Right lobe of liver (tissue), 6 donors: ENCODE measurements at regions not wholly inside any gene's neighbourhood (a gene's known extent, or its start where the extent isn't known, plus 50 kb on each side); places are given as distances from the start of the nearest gene placed in this dataset.

Experiments
- ATAC-seq, 4 donors: fragments of 200-7000 bp; cut with Tn5 transposase; one replicate each; pipeline ENCODE4 v1.9.1; 2020; ENCODE audit warnings: mild to moderate bottlenecking in 4 of 4, moderate library complexity in 4 of 4
- DNase-seq, 3 donors: peaks; one replicate each; pipeline ENCODE4 v3.0.0-alpha.2; 2020
- H3K27ac ChIP-seq, 3 donors: fragments of 200-600 bp; one replicate each; pipeline ENCODE4 v1.8.0; 2022
- H3K27me3 ChIP-seq, 2 donors: fragments of 200-600 bp; one replicate each; pipeline ENCODE4 v1.8.0; 2022
- H3K36me3 ChIP-seq, 4 donors: fragments of 200-600 bp; sonication (generic) in 1 of 4; one replicate each; pipeline versions ENCODE4 v1.5.1 to v1.8.0; 2017 to 2022; ENCODE audit warnings: control low read depth in 1 of 4
- H3K4me1 ChIP-seq, 4 donors: fragments of 200-600 bp; sonication (generic) in 1 of 4; one replicate each; pipeline versions ENCODE4 v1.5.1 to v1.8.0; 2017 to 2022; ENCODE audit warnings: control low read depth in 1 of 4
- H3K4me3 ChIP-seq, 3 donors: fragments of 200-600 bp; one replicate each; pipeline ENCODE4 v1.8.0; 2022
- H3K9me3 ChIP-seq, 4 donors: fragments of 200-600 bp; sonication (generic) in 1 of 4; one replicate each; pipeline versions ENCODE4 v1.5.1 to v1.8.0; 2017 to 2022; ENCODE audit warnings: control low read depth in 1 of 4
- CTCF ChIP-seq, 4 donors: fragments of 200-600 bp in 3 of 4; fragments of 450-650 bp in 1 of 4; IDR thresholded peaks; one replicate each; pipeline versions ENCODE4 v1.5.1 to v1.8.0; 2016 to 2022; ENCODE audit warnings: antibody characterized with exemption in 4 of 4, mild to moderate bottlenecking in 2 of 4
- POLR2A ChIP-seq: fragments of 450-650 bp; IDR thresholded peaks from one replicate; pipeline ENCODE4 v1.6.1; 2017; ENCODE audit warnings: antibody characterized with exemption, mild to moderate bottlenecking
- WGBS: methylation state at CpG from one replicate; pipeline ENCODE4 v1.1.6; 2018; ENCODE audit warnings: low coverage, low lambda C conversion rate; ENCODE audit not compliant: insufficient coverage; ENCODE audit errors: missing lambda C conversion rate; 5-methylcytosine and 5-hydroxymethylcytosine counted together
- intact Hi-C, 2 donors: fragments of 100-400 bp; cut with DNase I; formaldehyde crosslinking; loops; one replicate each; pipeline versions ENCODE4 v1.11.2 to v1.14.1; 2022
- donor health status: DM: no; HTN: yes; CAD: no.
- donor health status: DM: no; HTN: no; CAD: no.
- donor health status: DM: no; HTN: no; CAD: no.
- donor health status: DM: no; HTN: yes; CAD: no.
- donor health status: DM: no; HTN: yes; CAD: no.

- no peaks in the 10 kb centered on the region for H3K9me3 ChIP-seq
- intact Hi-C loops, result no loop called here
- WGBS, result 56% methylated on average over 3 of the region's 3 CpGs
- DNase-seq (no peak), ATAC-seq (no peak)
- H3K27ac ChIP-seq, result no peak overlapping the region
- no peaks in the 10 kb centered on the region for H3K4me1 ChIP-seq
- no peak overlapping the region for H3K4me3 ChIP-seq
- no peaks in the 10 kb centered on the region for H3K36me3 ChIP-seq
- no peaks in the 10 kb centered on the region for H3K27me3 ChIP-seq
- no peak for TF ChIP-seq CTCF (IDR thresholded peaks at IDR 0.05)
Measured at GRCh38 chr6:137933696-137934095, 66.6 kb downstream of the TNFAIP3 start.

GRCh38 chr6:137936798-137937197 is 69.7 kb downstream of the TNFAIP3 start:
- Histone ChIP-seq H3K27ac (no peak overlapping the region), H3K27me3 (no peaks in the 10 kb centered on the region), H3K36me3 (no peaks in the 10 kb centered on the region), H3K4me3 (no peak overlapping the region), H3K9me3 (no peaks in the 10 kb centered on the region), H3K4me1 (no peaks in the 10 kb centered on the region)
- no peak for TF ChIP-seq POLR2A
- no peak for TF ChIP-seq CTCF (IDR thresholded peaks at IDR 0.05)
- DNase-seq (no peak), ATAC-seq (no peak)
- intact Hi-C loops, result no loop called here

- no peak for DNase-seq
- intact Hi-C loops, result no loop called here
- H3K4me3 ChIP-seq, result no peak overlapping the region
- no peaks in the 10 kb centered on the region for H3K36me3 ChIP-seq
- H3K27me3 ChIP-seq, result no peaks in the 10 kb centered on the region
- no peak for ATAC-seq
- H3K4me1 ChIP-seq, result no peaks in the 10 kb centered on the region
- no peak overlapping the region for H3K27ac ChIP-seq
- no peaks in the 10 kb centered on the region for H3K9me3 ChIP-seq
- TF ChIP-seq CTCF (IDR thresholded peaks at IDR 0.05) (no peak), POLR2A (no peak)
Measured at GRCh38 chr6:137937834-137938233, 70.8 kb downstream of the TNFAIP3 start.

GRCh38 chr6:137938770-137939379 is 71.8 kb downstream of the TNFAIP3 start:
- H3K27me3 ChIP-seq, result no peaks in the 10 kb centered on the region

More at GRCh38 chr6:137938770-137939379, 71.8 kb downstream of the TNFAIP3 start:
- H3K9me3 ChIP-seq, result no peaks in the 10 kb centered on the region
- WGBS, result 86% methylated on average over 1 of the region's 1 CpG
- DNase-seq (no peak), ATAC-seq (no peak)
- TF ChIP-seq POLR2A (no peak), CTCF (IDR thresholded peaks at IDR 0.05) (no peak)
- H3K4me1 ChIP-seq, result no peaks in the 10 kb centered on the region
- no peak overlapping the region for H3K27ac ChIP-seq
- no peak overlapping the region for H3K4me3 ChIP-seq
- H3K36me3 ChIP-seq, result no peaks in the 10 kb centered on the region
- intact Hi-C loops, result no loop called here
